ENCODE measurements at regions not wholly inside any gene's neighbourhood (a gene's known extent, or its start where the extent isn't known, plus 50 kb on each side); places are given as distances from the start of the nearest gene placed in this dataset.

DNA sequence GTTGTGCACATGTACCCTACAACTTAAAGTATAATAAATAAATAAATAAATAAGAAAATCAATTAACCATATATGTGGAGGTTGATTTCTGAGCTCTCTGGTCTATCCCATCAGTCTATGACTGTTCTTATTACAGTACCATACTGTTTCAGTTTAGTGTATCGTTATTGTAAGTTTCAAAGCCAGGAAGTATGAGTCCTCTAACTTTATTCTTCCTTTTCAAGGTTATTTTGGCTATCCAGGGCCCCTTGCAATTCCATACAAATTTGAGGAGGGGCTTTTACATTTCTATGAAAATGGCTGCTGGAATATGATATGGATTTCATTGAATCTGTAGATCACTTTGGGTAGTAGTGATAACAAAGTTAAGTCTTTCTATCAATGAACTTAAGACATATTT is 96.9 kb upstream of the BCL9 start:
- H3K36me3 ChIP-seq (ENCODE audit: control insufficient read depth, insufficient read depth, low read length), result no peaks in the 10 kb centered on the region
- no peak overlapping the region for H3K4me3 ChIP-seq (ENCODE audit: low read depth, low read length)
- H3K27me3 ChIP-seq (ENCODE audit: control insufficient read depth, insufficient read depth, low read length), result no peaks in the 10 kb centered on the region
- no peaks in the 10 kb centered on the region for H3K9me3 ChIP-seq (ENCODE audit: control insufficient read depth, insufficient read depth, low read length)
- WGBS (ENCODE audit: insufficient coverage), result no CpG with 5 or more reads among the region's 1 CpG
- no peaks in the 10 kb centered on the region for H3K4me1 ChIP-seq (ENCODE audit: control insufficient read depth, insufficient read depth, low read length)
- no peak for DNase-seq (ENCODE audit: low read depth in 4 of 6, low spot score in 6 of 6)
- H3K27ac ChIP-seq (ENCODE audit: low read depth, low read length), result no peak overlapping the region

DNA sequence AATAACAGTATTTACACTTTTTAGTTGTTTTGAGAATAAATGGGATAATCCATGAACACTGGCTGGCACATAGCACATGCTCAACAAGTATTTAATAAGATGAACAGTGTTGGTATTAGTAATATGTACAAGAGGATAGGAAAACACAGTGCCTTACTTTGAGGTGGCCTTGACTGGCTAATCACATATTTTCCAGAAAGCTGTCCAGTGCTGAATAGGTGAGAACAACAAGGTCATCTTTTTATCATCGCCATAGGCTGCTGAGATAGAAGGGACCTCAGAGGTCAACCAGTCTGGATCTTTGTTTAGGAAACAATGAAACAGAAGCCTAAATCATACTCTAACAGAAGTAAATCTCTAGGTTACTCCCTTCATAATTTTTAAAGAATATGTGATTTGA is 89.7 kb upstream of the BCL9 start:
- WGBS (ENCODE audit: insufficient coverage), result 83% methylated on average over 1 of the region's 1 CpG
- no peaks in the 10 kb centered on the region for H3K4me1 ChIP-seq (ENCODE audit: control insufficient read depth, insufficient read depth, low read length)
- no peak for DNase-seq (ENCODE audit: low read depth in 4 of 6, low spot score in 6 of 6)
- no peak overlapping the region for H3K27ac ChIP-seq (ENCODE audit: low read depth, low read length)
- H3K27me3 ChIP-seq (ENCODE audit: control insufficient read depth, insufficient read depth, low read length), result no peaks in the 10 kb centered on the region
- H3K9me3 ChIP-seq (ENCODE audit: control insufficient read depth, insufficient read depth, low read length), result no peaks in the 10 kb centered on the region
- H3K4me3 ChIP-seq (ENCODE audit: low read depth, low read length), result no peak overlapping the region
- no peaks in the 10 kb centered on the region for H3K36me3 ChIP-seq (ENCODE audit: control insufficient read depth, insufficient read depth, low read length)

DNA sequence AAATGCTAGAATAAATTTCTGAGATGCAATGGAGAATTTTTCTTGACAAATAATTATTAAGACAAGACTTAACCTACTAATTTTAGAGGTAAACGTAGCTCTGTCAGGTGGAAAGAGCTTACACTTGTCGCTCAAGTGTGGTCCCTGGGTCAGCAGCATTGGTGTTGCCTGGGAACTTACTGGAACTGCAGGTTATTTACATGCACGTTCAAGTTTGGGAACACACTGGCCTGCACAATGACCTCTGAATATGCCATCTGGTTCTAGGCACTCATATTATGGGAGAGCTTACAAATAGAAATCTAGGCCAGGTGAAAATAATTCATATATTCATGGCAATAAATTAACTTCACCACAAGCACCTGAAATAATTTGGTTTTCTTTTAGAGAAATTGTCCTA is 88.5 kb upstream of the BCL9 start:
- H3K27ac ChIP-seq (ENCODE audit: low read depth, low read length), result no peak overlapping the region
- 100% methylated on average over 1 of the region's 3 CpGs for WGBS (ENCODE audit: insufficient coverage)

DNA sequence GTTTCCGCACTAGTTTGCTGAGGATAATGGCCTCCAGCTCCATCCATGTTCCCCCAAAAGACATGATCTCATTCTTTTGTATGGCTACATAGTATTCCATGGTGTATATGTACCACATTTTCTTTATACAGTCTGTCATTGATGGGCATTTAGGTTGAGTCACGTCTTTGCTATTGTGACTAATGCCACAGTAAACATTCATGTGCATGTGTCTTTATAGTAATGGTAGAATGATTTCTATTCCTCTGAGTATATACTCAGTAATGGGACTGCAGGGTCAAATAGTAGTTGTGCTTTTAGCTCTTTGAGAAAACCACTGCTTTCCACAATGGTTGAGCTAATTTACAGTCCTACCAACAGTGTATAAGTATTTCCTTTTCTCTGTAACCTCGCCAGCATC is 78.3 kb upstream of the BCL9 start:
- Histone ChIP-seq H3K36me3 (ENCODE audit: control insufficient read depth, insufficient read depth, low read length) (no peaks in the 10 kb centered on the region), H3K4me3 (ENCODE audit: low read depth, low read length) (no peak overlapping the region), H3K27me3 (ENCODE audit: control insufficient read depth, insufficient read depth, low read length) (no peaks in the 10 kb centered on the region), H3K9me3 (ENCODE audit: control insufficient read depth, insufficient read depth, low read length) (peaks cover 3% of the 10 kb centered on the region), H3K4me1 (ENCODE audit: control insufficient read depth, insufficient read depth, low read length) (no peaks in the 10 kb centered on the region), H3K27ac (ENCODE audit: low read depth, low read length) (no peak overlapping the region)
- WGBS (ENCODE audit: insufficient coverage), result no CpG with 5 or more reads among the region's 3 CpGs
- DNase-seq (ENCODE audit: low read depth in 4 of 6, low spot score in 6 of 6), result no peak

More for the DNA sequence above, 88.5 kb upstream of the BCL9 start:
- Histone ChIP-seq H3K9me3 (ENCODE audit: control insufficient read depth, insufficient read depth, low read length) (no peaks in the 10 kb centered on the region), H3K36me3 (ENCODE audit: control insufficient read depth, insufficient read depth, low read length) (no peaks in the 10 kb centered on the region), H3K4me1 (ENCODE audit: control insufficient read depth, insufficient read depth, low read length) (no peaks in the 10 kb centered on the region), H3K4me3 (ENCODE audit: low read depth, low read length) (no peak overlapping the region), H3K27me3 (ENCODE audit: control insufficient read depth, insufficient read depth, low read length) (no peaks in the 10 kb centered on the region)
- DNase-seq (ENCODE audit: low read depth in 4 of 6, low spot score in 6 of 6), result no peak

DNA sequence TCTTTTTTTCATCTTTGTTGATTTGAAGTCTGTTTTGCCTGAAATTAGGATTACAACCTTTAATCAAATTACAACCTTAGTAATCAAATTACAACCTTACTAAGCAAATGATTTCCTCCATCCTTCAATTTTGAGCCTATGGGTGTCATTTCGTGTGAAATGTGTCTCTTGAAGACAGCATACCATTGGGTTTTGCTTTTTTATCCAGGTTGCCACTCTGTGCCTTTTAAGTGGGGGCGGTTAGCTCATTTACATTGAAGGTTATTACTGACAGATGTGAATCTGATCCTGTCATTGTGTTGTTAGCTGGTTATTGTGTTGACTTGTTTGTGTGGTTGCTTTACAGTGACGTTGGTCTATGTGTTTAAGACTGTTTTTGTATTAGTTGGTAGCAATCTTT is 74.8 kb upstream of the BCL9 start:
- Histone ChIP-seq H3K36me3 (ENCODE audit: control insufficient read depth, insufficient read depth, low read length) (no peaks in the 10 kb centered on the region), H3K9me3 (ENCODE audit: control insufficient read depth, insufficient read depth, low read length) (peaks cover 3% of the 10 kb centered on the region), H3K4me1 (ENCODE audit: control insufficient read depth, insufficient read depth, low read length) (no peaks in the 10 kb centered on the region), H3K4me3 (ENCODE audit: low read depth, low read length) (no peak overlapping the region), H3K27me3 (ENCODE audit: control insufficient read depth, insufficient read depth, low read length) (no peaks in the 10 kb centered on the region), H3K27ac (ENCODE audit: low read depth, low read length) (no peak overlapping the region)
- no peak for DNase-seq (ENCODE audit: low read depth in 4 of 6, low spot score in 6 of 6)
- 88% methylated on average over 2 of the region's 3 CpGs for WGBS (ENCODE audit: insufficient coverage)

DNA sequence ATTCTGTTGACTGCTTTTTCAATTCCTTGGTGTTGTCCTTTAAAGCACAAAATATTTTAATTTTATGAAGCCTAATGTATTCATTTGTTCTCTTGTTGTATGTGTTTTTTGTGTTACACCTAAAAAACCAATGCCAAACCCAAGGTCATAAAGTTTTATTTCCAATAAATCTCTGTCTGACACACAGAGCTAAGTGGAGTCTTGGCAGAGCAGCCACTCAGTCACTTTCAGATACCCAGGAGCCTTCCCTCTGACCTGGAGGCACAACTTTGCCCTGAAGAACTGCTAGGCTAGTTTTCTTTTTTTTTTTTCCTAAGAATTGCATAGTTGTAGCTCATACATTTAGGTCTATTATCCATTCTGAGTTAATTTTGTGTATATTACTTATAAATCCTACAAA is 71.2 kb upstream of the BCL9 start:
- H3K36me3 ChIP-seq (ENCODE audit: control insufficient read depth, insufficient read depth, low read length), result no peaks in the 10 kb centered on the region
- H3K4me1 ChIP-seq (ENCODE audit: control insufficient read depth, insufficient read depth, low read length), result no peaks in the 10 kb centered on the region
- H3K27me3 ChIP-seq (ENCODE audit: control insufficient read depth, insufficient read depth, low read length), result no peaks in the 10 kb centered on the region
- H3K27ac ChIP-seq (ENCODE audit: low read depth, low read length), result no peak overlapping the region
- no peak for DNase-seq (ENCODE audit: low read depth in 4 of 6, low spot score in 6 of 6)
- H3K4me3 ChIP-seq (ENCODE audit: low read depth, low read length), result no peak overlapping the region
- H3K9me3 ChIP-seq (ENCODE audit: control insufficient read depth, insufficient read depth, low read length), result peaks cover 3% of the 10 kb centered on the region

DNA sequence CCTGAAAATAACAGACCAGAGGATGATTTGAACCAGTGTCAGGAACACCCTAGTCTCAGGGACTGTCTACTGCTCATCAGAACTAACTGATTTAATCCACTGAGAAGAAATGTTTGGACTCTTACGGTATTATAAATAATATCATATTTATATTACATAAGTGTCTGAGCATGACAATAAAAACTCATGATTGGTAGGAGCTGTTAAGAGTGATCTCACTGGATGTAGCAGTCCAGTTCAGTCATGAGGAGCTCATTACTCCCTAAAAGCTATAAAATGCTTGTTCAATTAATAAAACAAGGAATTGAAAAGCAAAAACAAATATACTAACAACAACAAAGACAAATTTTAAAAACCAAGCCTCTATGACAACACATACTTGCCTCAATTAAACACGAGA is 68.8 kb upstream of the BCL9 start:
- DNase-seq (ENCODE audit: low read depth in 4 of 6, low spot score in 6 of 6), result no peak
- Histone ChIP-seq H3K27me3 (ENCODE audit: control insufficient read depth, insufficient read depth, low read length) (no peaks in the 10 kb centered on the region), H3K4me3 (ENCODE audit: low read depth, low read length) (no peak overlapping the region), H3K27ac (ENCODE audit: low read depth, low read length) (no peak overlapping the region), H3K9me3 (ENCODE audit: control insufficient read depth, insufficient read depth, low read length) (no peaks in the 10 kb centered on the region), H3K4me1 (ENCODE audit: control insufficient read depth, insufficient read depth, low read length) (no peaks in the 10 kb centered on the region), H3K36me3 (ENCODE audit: control insufficient read depth, insufficient read depth, low read length) (no peaks in the 10 kb centered on the region)
- no CpG with 5 or more reads among the region's 2 CpGs for WGBS (ENCODE audit: insufficient coverage)

DNA sequence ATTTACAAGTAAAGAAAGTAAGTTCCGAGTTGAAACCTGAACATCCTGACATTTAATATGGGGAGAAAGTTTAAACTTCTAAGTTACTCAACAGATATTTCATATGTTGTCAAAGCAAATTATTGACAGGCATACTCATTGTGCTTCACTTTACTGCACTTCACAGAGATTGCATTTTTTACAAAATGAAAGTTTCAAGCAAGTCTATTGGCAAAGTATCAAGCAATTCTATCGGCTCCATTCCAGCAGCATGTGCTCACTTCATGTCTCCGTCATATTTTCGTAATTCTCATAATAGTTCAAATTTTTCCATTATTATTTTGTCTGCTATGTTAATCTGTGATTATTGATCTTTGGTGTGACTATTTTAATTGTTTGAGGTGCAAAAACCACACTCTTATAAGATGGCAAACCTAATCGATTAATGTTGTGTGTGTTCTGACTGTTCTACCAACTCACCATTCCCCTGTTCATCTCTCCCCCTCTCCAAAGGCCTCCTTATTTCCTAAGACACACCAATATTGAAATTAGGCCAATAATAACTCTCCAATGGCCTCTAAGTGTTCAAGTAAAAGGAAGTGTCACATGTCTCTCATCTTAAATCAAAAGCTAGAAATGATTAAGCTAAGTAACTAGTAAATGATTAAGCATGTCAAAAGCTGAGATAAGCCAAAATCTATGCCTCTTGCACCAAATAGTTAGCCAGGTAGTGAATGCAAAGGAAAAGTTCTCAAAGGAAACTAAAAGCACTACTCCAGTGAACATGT is 68.2 kb upstream of the BCL9 start:
- Histone ChIP-seq H3K27me3 (ENCODE audit: control insufficient read depth, insufficient read depth, low read length) (no peaks in the 10 kb centered on the region), H3K4me3 (ENCODE audit: low read depth, low read length) (no peak overlapping the region)
- no CpG with 5 or more reads among the region's 5 CpGs for WGBS (ENCODE audit: insufficient coverage)

DNA sequence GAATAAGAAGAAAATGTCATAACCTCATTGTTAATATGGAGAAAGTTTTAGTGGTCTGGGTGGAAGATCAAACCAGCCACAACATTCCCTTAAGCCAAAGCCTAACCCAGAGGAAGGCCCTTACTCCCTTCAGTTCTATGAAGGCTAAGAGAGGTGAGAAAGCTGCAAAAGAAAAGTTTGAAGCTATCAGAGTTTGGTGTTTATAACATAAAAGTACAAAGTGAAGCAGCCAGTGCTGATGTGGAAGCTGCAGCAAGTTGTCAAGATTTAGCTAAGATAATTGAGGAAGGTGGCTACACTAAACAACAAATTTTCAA is 67.6 kb upstream of the BCL9 start:
- no peak overlapping the region for H3K4me3 ChIP-seq (ENCODE audit: low read depth, low read length)
- H3K9me3 ChIP-seq (ENCODE audit: control insufficient read depth, insufficient read depth, low read length), result no peaks in the 10 kb centered on the region
- DNase-seq (ENCODE audit: low read depth in 4 of 6, low spot score in 6 of 6), result no peak
- no peak overlapping the region for H3K27ac ChIP-seq (ENCODE audit: low read depth, low read length)
- no peaks in the 10 kb centered on the region for H3K4me1 ChIP-seq (ENCODE audit: control insufficient read depth, insufficient read depth, low read length)
- no peaks in the 10 kb centered on the region for H3K27me3 ChIP-seq (ENCODE audit: control insufficient read depth, insufficient read depth, low read length)
- H3K36me3 ChIP-seq (ENCODE audit: control insufficient read depth, insufficient read depth, low read length), result no peaks in the 10 kb centered on the region

More for the DNA sequence above, 68.2 kb upstream of the BCL9 start:
- Histone ChIP-seq H3K4me1 (ENCODE audit: control insufficient read depth, insufficient read depth, low read length) (no peaks in the 10 kb centered on the region), H3K9me3 (ENCODE audit: control insufficient read depth, insufficient read depth, low read length) (no peaks in the 10 kb centered on the region), H3K36me3 (ENCODE audit: control insufficient read depth, insufficient read depth, low read length) (no peaks in the 10 kb centered on the region), H3K27ac (ENCODE audit: low read depth, low read length) (no peak overlapping the region)
- no peak for DNase-seq (ENCODE audit: low read depth in 4 of 6, low spot score in 6 of 6)

DNA sequence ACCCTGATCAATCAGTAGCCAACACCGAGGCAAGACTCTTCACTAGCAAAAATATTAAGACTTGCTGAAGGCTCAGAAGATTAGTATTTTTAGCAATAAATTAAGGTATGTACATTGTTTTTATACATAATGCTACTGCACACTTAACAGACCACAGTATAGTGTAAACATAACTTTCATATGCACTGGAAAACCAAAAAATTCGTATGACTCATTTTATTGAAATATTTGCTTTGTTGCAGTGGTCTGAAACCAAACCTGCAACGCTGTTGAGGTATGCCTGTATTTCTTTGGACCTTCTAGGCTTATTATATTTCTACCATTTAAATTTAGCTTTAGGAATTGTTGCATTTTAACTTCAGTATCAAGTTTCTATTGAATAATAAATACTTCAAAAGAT is 65.8 kb upstream of the BCL9 start:
- whole genome bisulfite sequencing (ENCODE audit: insufficient coverage), result no CpG with 5 or more reads among the region's 3 CpGs
- DNase-seq (ENCODE audit: low read depth in 4 of 6, low spot score in 6 of 6), result no peak

More for the DNA sequence above, 65.8 kb upstream of the BCL9 start:
- H3K4me1 ChIP-seq (ENCODE audit: control insufficient read depth, insufficient read depth, low read length), result no peaks in the 10 kb centered on the region
- H3K4me3 ChIP-seq (ENCODE audit: low read depth, low read length), result no peak overlapping the region
- no peaks in the 10 kb centered on the region for H3K27me3 ChIP-seq (ENCODE audit: control insufficient read depth, insufficient read depth, low read length)
- H3K36me3 ChIP-seq (ENCODE audit: control insufficient read depth, insufficient read depth, low read length), result no peaks in the 10 kb centered on the region
- no peaks in the 10 kb centered on the region for H3K9me3 ChIP-seq (ENCODE audit: control insufficient read depth, insufficient read depth, low read length)
- H3K27ac ChIP-seq (ENCODE audit: low read depth, low read length), result no peak overlapping the region
